Stimulated activated memory B cell treated with anti-CD40 and anti-IgM and Interleukin-4, amounts not matched to agents 10 μg/mL and 1 μg/mL and 100 μg/mL, for 72 hours (primary cell): ENCODE measurements at regions not wholly inside any gene's neighbourhood (a gene's known extent, or its start where the extent isn't known, plus 50 kb on each side); places are given as distances from the start of the nearest gene placed in this dataset.

Experiments used
- ATAC-seq: fragments of 150-1000 bp; cut with Tn5 transposase; 2 replicates; pipeline ENCODE4 v1.10.0; 2021
- H3K27ac Mint-ChIP-seq: one replicate; pipeline ENCODE4 v1.8.0; 2022; ENCODE audit warnings: mild to moderate bottlenecking, mixed read lengths
- H3K27me3 Mint-ChIP-seq: one replicate; pipeline ENCODE4 v1.8.0; 2022; ENCODE audit warnings: mixed read lengths
- H3K36me3 Mint-ChIP-seq: one replicate; pipeline ENCODE4 v1.8.0; 2022; ENCODE audit warnings: mixed read lengths
- H3K4me1 Mint-ChIP-seq: one replicate; pipeline ENCODE4 v1.8.0; 2022; ENCODE audit warnings: mixed read lengths
- H3K4me3 Mint-ChIP-seq: one replicate; pipeline ENCODE4 v1.8.0; 2022; ENCODE audit warnings: mild to moderate bottlenecking, moderate library complexity, mixed read lengths
- H3K9me3 Mint-ChIP-seq: one replicate; pipeline ENCODE4 v1.8.0; 2022; ENCODE audit warnings: mixed read lengths

GRCh38 chr20:11734431-11734830 is 183.3 kb upstream of the BTBD3 start:
- no peak overlapping the region for H3K4me3 Mint-ChIP-seq
- ATAC-seq, result no peak
- no peaks in the 10 kb centered on the region for H3K4me1 Mint-ChIP-seq
- no peaks in the 10 kb centered on the region for H3K36me3 Mint-ChIP-seq
- H3K9me3 Mint-ChIP-seq, result peaks cover 17% of the 10 kb centered on the region
- no peak overlapping the region for H3K27ac Mint-ChIP-seq
- no peaks in the 10 kb centered on the region for H3K27me3 Mint-ChIP-seq

- Mint-ChIP-seq H3K27ac (no peak overlapping the region), H3K9me3 (peaks cover 5% of the 10 kb centered on the region), H3K4me3 (no peak overlapping the region), H3K27me3 (no peaks in the 10 kb centered on the region), H3K36me3 (no peaks in the 10 kb centered on the region), H3K4me1 (no peaks in the 10 kb centered on the region)
- no peak for ATAC-seq
Measured at GRCh38 chr20:11738852-11739251, 178.8 kb upstream of the BTBD3 start.

- peaks cover 3% of the 10 kb centered on the region for H3K9me3 Mint-ChIP-seq
- ATAC-seq, result no peak
- no peaks in the 10 kb centered on the region for H3K27me3 Mint-ChIP-seq
- H3K4me1 Mint-ChIP-seq, result no peaks in the 10 kb centered on the region
- H3K27ac Mint-ChIP-seq, result no peak overlapping the region
- no peak overlapping the region for H3K4me3 Mint-ChIP-seq
- no peaks in the 10 kb centered on the region for H3K36me3 Mint-ChIP-seq
Measured at GRCh38 chr20:11740975-11741374, 176.7 kb upstream of the BTBD3 start.

GRCh38 chr20:11745145-11745544 is 172.5 kb upstream of the BTBD3 start:
- no peak overlapping the region for H3K27ac Mint-ChIP-seq
- H3K4me3 Mint-ChIP-seq, result no peak overlapping the region
- ATAC-seq, result no peak
- H3K36me3 Mint-ChIP-seq, result no peaks in the 10 kb centered on the region
- no peaks in the 10 kb centered on the region for H3K4me1 Mint-ChIP-seq
- H3K27me3 Mint-ChIP-seq, result no peaks in the 10 kb centered on the region
- H3K9me3 Mint-ChIP-seq, result peaks cover 9% of the 10 kb centered on the region

- ATAC-seq, result no peak
- Mint-ChIP-seq H3K4me3 (no peak overlapping the region), H3K4me1 (no peaks in the 10 kb centered on the region), H3K36me3 (no peaks in the 10 kb centered on the region), H3K9me3 (peaks cover 5% of the 10 kb centered on the region), H3K27me3 (no peaks in the 10 kb centered on the region), H3K27ac (no peak overlapping the region)
Measured at GRCh38 chr20:11748436-11748835, 169.3 kb upstream of the BTBD3 start.

- H3K27ac Mint-ChIP-seq, result no peak overlapping the region
- H3K4me1 Mint-ChIP-seq, result no peaks in the 10 kb centered on the region
- peaks cover 6% of the 10 kb centered on the region for H3K9me3 Mint-ChIP-seq
- H3K36me3 Mint-ChIP-seq, result no peaks in the 10 kb centered on the region
- no peak for ATAC-seq
- H3K4me3 Mint-ChIP-seq, result no peak overlapping the region
- no peaks in the 10 kb centered on the region for H3K27me3 Mint-ChIP-seq
Measured at GRCh38 chr20:11752336-11752735, 165.4 kb upstream of the BTBD3 start.

GRCh38 chr20:11753155-11753554 is 164.5 kb upstream of the BTBD3 start:
- Mint-ChIP-seq H3K36me3 (no peaks in the 10 kb centered on the region), H3K4me1 (no peaks in the 10 kb centered on the region), H3K9me3 (peaks cover 10% of the 10 kb centered on the region), H3K27me3 (no peaks in the 10 kb centered on the region), H3K4me3 (no peak overlapping the region), H3K27ac (no peak overlapping the region)
- ATAC-seq, result no peak

GRCh38 chr20:11754451-11754850 is 163.2 kb upstream of the BTBD3 start:
- Mint-ChIP-seq H3K4me1 (no peaks in the 10 kb centered on the region), H3K36me3 (no peaks in the 10 kb centered on the region), H3K27me3 (no peaks in the 10 kb centered on the region), H3K27ac (no peak overlapping the region), H3K4me3 (no peak overlapping the region), H3K9me3 (peaks cover 10% of the 10 kb centered on the region)
- no peak for ATAC-seq

GRCh38 chr20:11755071-11755841 is 162.4 kb upstream of the BTBD3 start:
- no peak for ATAC-seq
- no peak overlapping the region for H3K4me3 Mint-ChIP-seq
- no peaks in the 10 kb centered on the region for H3K36me3 Mint-ChIP-seq
- H3K27ac Mint-ChIP-seq, result no peak overlapping the region
- no peaks in the 10 kb centered on the region for H3K4me1 Mint-ChIP-seq
- peaks cover 10% of the 10 kb centered on the region for H3K9me3 Mint-ChIP-seq
- no peaks in the 10 kb centered on the region for H3K27me3 Mint-ChIP-seq

GRCh38 chr20:11761497-11761896 is 156.2 kb upstream of the BTBD3 start:
- H3K4me1 Mint-ChIP-seq, result no peaks in the 10 kb centered on the region
- H3K4me3 Mint-ChIP-seq, result no peak overlapping the region
- no peaks in the 10 kb centered on the region for H3K27me3 Mint-ChIP-seq
- H3K36me3 Mint-ChIP-seq, result no peaks in the 10 kb centered on the region
- H3K27ac Mint-ChIP-seq, result no peak overlapping the region
- peaks cover 10% of the 10 kb centered on the region for H3K9me3 Mint-ChIP-seq
- no peak for ATAC-seq

- ATAC-seq, result no peak
- H3K4me1 Mint-ChIP-seq, result no peaks in the 10 kb centered on the region
- H3K27ac Mint-ChIP-seq, result no peak overlapping the region
- H3K9me3 Mint-ChIP-seq, result peaks cover 12% of the 10 kb centered on the region
- H3K27me3 Mint-ChIP-seq, result no peaks in the 10 kb centered on the region
- H3K4me3 Mint-ChIP-seq, result no peak overlapping the region
- no peaks in the 10 kb centered on the region for H3K36me3 Mint-ChIP-seq
Measured at GRCh38 chr20:11766961-11767360, 150.7 kb upstream of the BTBD3 start.

GRCh38 chr20:11769825-11770224 is 147.9 kb upstream of the BTBD3 start:
- ATAC-seq, result no peak
- H3K9me3 Mint-ChIP-seq, result peaks cover 19% of the 10 kb centered on the region
- H3K27ac Mint-ChIP-seq, result no peak overlapping the region
- H3K27me3 Mint-ChIP-seq, result no peaks in the 10 kb centered on the region
- H3K4me3 Mint-ChIP-seq, result no peak overlapping the region
- H3K4me1 Mint-ChIP-seq, result no peaks in the 10 kb centered on the region
- no peaks in the 10 kb centered on the region for H3K36me3 Mint-ChIP-seq

- Mint-ChIP-seq H3K36me3 (no peaks in the 10 kb centered on the region), H3K9me3 (peaks cover 21% of the 10 kb centered on the region), H3K4me1 (no peaks in the 10 kb centered on the region), H3K27me3 (no peaks in the 10 kb centered on the region), H3K4me3 (no peak overlapping the region), H3K27ac (no peak overlapping the region)
- ATAC-seq, result no peak
Measured at GRCh38 chr20:11772226-11772730, 145.4 kb upstream of the BTBD3 start.

GRCh38 chr20:11776687-11777086 is 141.0 kb upstream of the BTBD3 start:
- Mint-ChIP-seq H3K27me3 (no peaks in the 10 kb centered on the region), H3K4me1 (no peaks in the 10 kb centered on the region), H3K36me3 (no peaks in the 10 kb centered on the region), H3K9me3 (peaks cover 14% of the 10 kb centered on the region), H3K27ac (no peak overlapping the region), H3K4me3 (no peak overlapping the region)
- ATAC-seq, result no peak

- H3K4me3 Mint-ChIP-seq, result no peak overlapping the region
- no peaks in the 10 kb centered on the region for H3K36me3 Mint-ChIP-seq
- ATAC-seq, result no peak
- no peaks in the 10 kb centered on the region for H3K27me3 Mint-ChIP-seq
- H3K4me1 Mint-ChIP-seq, result no peaks in the 10 kb centered on the region
- H3K27ac Mint-ChIP-seq, result no peak overlapping the region
- peaks cover 10% of the 10 kb centered on the region for H3K9me3 Mint-ChIP-seq
Measured at GRCh38 chr20:11777387-11778205, 140.1 kb upstream of the BTBD3 start.

GRCh38 chr20:11778206-11778570 is 139.5 kb upstream of the BTBD3 start:
- no peaks in the 10 kb centered on the region for H3K27me3 Mint-ChIP-seq
- H3K9me3 Mint-ChIP-seq, result peaks cover 6% of the 10 kb centered on the region
- no peaks in the 10 kb centered on the region for H3K4me1 Mint-ChIP-seq
- H3K4me3 Mint-ChIP-seq, result no peak overlapping the region
- H3K27ac Mint-ChIP-seq, result no peak overlapping the region
- H3K36me3 Mint-ChIP-seq, result no peaks in the 10 kb centered on the region
- no peak for ATAC-seq
